HEK293 (cell line): ENCODE measurements at regions not wholly inside any gene's neighbourhood (a gene's known extent, or its start where the extent isn't known, plus 50 kb on each side); places are given as distances from the start of the nearest gene placed in this dataset.

Experiments used
- GFI1B ChIP-seq: fragments of 450-650 bp; formaldehyde crosslinking; IDR thresholded peaks from 2 replicates; pipeline ENCODE4 v1.5.1; 2016; ENCODE audit warnings: missing biosample characterization, missing genetic modification characterization
- TCF7L2 ChIP-seq: IDR thresholded peaks from 2 replicates; pipeline ENCODE4 v1.6.1; 2011; ENCODE audit warnings: low read depth, mild to moderate bottlenecking, inconsistent platforms, low read length, moderate library complexity, borderline replicate concordance
- ZNF114 ChIP-seq: fragments of 450-650 bp; formaldehyde crosslinking; IDR thresholded peaks from 2 replicates; pipeline ENCODE4 v1.5.0; 2017; ENCODE audit warnings: missing biosample characterization, missing genetic modification characterization
- ZNF530 ChIP-seq: fragments of 450-650 bp; formaldehyde crosslinking; IDR thresholded peaks from 2 replicates; pipeline ENCODE4 v1.5.1; 2016; ENCODE audit warnings: low read depth, missing biosample characterization, missing genetic modification characterization
- TF ChIP-seq, protein P1 (sequence below): fragments of 450-650 bp; formaldehyde crosslinking; IDR thresholded peaks from 2 replicates; pipeline ENCODE4 v1.5.1; 2016; ENCODE audit warnings: missing biosample characterization, missing genetic modification characterization
- TF ChIP-seq, protein P2 (sequence below): IDR thresholded peaks from 2 replicates; pipeline ENCODE4 v1.6.1; 2011; ENCODE audit warnings: mild to moderate bottlenecking, low read depth, low read length, borderline replicate concordance

DNA sequence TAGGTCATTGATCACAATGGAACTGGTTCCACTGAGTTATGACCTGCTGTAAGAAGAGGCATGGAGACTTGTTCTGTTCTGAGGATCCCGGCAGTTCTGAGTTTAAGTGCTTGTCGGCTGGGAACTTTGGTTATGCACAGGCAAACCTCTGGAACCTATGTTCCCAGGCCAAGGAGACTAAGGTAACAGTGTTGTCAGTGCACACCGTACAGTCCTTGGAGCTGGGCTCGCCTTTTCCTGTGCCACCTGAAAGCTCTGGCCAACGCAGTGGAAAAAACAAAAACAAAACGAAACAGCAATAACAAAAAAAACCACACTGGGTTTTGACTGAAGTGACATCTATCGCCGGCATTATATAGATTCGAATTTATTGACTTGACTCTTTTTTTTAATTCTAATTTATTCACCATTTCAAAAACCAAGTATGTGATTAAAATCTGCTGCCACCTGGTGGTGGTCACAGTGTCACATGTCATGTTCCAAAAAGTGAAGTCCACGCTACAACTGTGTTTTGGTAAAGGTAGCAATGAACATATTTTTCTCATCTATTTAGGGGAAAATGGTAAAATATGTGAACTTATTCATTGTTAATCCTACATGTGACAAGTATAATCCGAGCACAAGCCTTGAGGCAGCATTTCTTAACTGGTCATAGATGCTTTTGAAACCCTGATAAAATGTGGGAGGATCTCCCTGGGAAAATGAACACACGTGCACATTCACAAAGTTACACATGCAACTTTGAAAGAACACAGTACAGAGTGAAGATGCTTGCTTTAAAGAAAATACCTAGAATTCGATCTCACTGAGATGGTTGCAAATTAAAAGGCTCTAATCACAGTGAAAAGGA lies 113.8 kb upstream of the PPP2R2D start:
- TF ChIP-seq ZNF114 (tag by site-specific recombination) (no peak), ZNF530 (tag by site-specific recombination) (no peak), GFI1B (tag by site-specific recombination) (no peak), TCF7L2 (no peak)
- TF ChIP-seq, protein P1, sequence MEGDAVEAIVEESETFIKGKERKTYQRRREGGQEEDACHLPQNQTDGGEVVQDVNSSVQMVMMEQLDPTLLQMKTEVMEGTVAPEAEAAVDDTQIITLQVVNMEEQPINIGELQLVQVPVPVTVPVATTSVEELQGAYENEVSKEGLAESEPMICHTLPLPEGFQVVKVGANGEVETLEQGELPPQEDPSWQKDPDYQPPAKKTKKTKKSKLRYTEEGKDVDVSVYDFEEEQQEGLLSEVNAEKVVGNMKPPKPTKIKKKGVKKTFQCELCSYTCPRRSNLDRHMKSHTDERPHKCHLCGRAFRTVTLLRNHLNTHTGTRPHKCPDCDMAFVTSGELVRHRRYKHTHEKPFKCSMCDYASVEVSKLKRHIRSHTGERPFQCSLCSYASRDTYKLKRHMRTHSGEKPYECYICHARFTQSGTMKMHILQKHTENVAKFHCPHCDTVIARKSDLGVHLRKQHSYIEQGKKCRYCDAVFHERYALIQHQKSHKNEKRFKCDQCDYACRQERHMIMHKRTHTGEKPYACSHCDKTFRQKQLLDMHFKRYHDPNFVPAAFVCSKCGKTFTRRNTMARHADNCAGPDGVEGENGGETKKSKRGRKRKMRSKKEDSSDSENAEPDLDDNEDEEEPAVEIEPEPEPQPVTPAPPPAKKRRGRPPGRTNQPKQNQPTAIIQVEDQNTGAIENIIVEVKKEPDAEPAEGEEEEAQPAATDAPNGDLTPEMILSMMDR (tag by site-specific recombination), result no peak
- TF ChIP-seq, protein P2, sequence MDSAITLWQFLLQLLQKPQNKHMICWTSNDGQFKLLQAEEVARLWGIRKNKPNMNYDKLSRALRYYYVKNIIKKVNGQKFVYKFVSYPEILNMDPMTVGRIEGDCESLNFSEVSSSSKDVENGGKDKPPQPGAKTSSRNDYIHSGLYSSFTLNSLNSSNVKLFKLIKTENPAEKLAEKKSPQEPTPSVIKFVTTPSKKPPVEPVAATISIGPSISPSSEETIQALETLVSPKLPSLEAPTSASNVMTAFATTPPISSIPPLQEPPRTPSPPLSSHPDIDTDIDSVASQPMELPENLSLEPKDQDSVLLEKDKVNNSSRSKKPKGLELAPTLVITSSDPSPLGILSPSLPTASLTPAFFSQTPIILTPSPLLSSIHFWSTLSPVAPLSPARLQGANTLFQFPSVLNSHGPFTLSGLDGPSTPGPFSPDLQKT, result no peak
